ENCODE measurements at regions not wholly inside any gene's neighbourhood (a gene's known extent, or its start where the extent isn't known, plus 50 kb on each side); places are given as distances from the start of the nearest gene placed in this dataset.

GRCh38 chr6:163955096-163955495, 540.6 kb downstream of the QKI start:
- ATAC-seq, result no peak
- intact Hi-C loops (cut with DNase I, micrococcal nuclease), result loop anchor here (5.0 to 10.0 kb wide), 3 partner anchors 400 to 972 kb away; no protein-coding TSS in a partner anchor
- DNase-seq, result no peak
- Mint-ChIP-seq H3K4me1 (no peaks in the 10 kb centered on the region), H3K27ac (no peak overlapping the region), H3K27me3 (peaks cover 29% of the 10 kb centered on the region), H3K4me3 (no peak overlapping the region), H3K9me3 (ENCODE audit: low read depth) (no peaks in the 10 kb centered on the region), H3K36me3 (ENCODE audit: low read depth) (no peaks in the 10 kb centered on the region)
- ChIA-PET CTCF (interaction anchor here (0.7 to 1.3 kb wide), 3 partner anchors 13 to 771 kb away, joined by 3 read pairs; no protein-coding TSS in a partner anchor), POLR2A (no interaction called here)

- DNase-seq (no peak), ATAC-seq (no peak)
- CTCF ChIA-PET, result interaction anchor here (1.0 to 1.3 kb wide), 2 partner anchors 16 to 770 kb away, joined by 3 read pairs; no protein-coding TSS in a partner anchor
- H3K4me1 Mint-ChIP-seq, result no peaks in the 10 kb centered on the region
- H3K4me3 Mint-ChIP-seq, result no peak overlapping the region
- H3K9me3 Mint-ChIP-seq (ENCODE audit: low read depth), result no peaks in the 10 kb centered on the region
- peaks cover 29% of the 10 kb centered on the region for H3K27me3 Mint-ChIP-seq
- POLR2A ChIA-PET, result no interaction called here
- H3K27ac Mint-ChIP-seq, result no peak overlapping the region
- intact Hi-C loops (cut with DNase I, micrococcal nuclease), result loop anchor here (10.0 kb wide), 2 partner anchors 399 to 971 kb away; no protein-coding TSS in a partner anchor
- H3K36me3 Mint-ChIP-seq (ENCODE audit: low read depth), result no peaks in the 10 kb centered on the region
Observed at GRCh38 chr6:163954088-163954775, 539.7 kb downstream of the QKI start.

DNA sequence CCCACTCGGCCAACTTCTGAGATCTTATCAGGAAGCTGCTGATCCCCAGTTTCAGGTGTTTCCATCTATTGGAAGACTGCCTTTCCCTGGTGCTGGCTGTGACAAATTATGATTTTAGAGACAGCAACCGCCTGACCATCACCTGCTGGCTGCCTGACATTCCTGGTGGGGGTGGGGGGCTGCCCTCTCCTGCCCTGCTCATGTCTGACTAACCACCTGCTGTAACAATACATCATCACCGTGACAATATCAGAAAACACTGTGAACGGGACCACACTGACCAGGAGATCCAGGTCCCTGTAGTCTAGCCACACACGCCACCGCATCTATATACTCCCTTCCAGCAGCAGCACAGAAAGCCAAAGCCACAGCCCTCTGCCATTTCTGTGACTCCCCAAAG, 537.5 kb downstream of the QKI start:
- no peaks in the 10 kb centered on the region for H3K36me3 Mint-ChIP-seq (ENCODE audit: low read depth)
- H3K4me1 Mint-ChIP-seq, result no peaks in the 10 kb centered on the region
- POLR2A ChIA-PET, result no interaction called here

DNA sequence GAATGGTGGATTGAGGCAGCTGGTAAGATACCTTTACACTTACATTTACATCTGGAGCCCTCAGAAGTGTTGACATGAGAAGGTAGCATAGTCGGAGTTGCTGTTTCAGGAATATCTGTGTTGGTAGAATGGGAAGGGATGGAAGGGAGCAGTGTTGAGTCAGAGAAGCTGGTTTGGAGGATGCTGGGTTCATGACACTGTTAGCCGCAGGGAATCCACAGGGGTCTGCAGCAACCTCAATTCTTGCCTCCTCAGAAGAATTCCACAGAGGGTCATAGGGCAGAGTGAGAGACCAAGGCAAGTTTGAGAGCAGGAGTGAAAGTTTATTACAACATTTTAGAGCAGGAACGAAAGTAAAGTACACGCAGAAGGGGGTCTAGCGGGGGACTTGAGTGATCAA, 536.8 kb downstream of the QKI start:
- H3K9me3 Mint-ChIP-seq (ENCODE audit: low read depth), result no peaks in the 10 kb centered on the region
- no peaks in the 10 kb centered on the region for H3K36me3 Mint-ChIP-seq (ENCODE audit: low read depth)
- CTCF ChIA-PET, result no interaction called here
- DNase-seq, result no peak
- POLR2A ChIA-PET, result no interaction called here
- no peaks in the 10 kb centered on the region for H3K4me1 Mint-ChIP-seq
- ATAC-seq, result no peak
- no peak overlapping the region for H3K4me3 Mint-ChIP-seq
- intact Hi-C loops (cut with DNase I, micrococcal nuclease), result loop anchor here (10.0 kb wide), 2 partner anchors 397 to 973 kb away; no protein-coding TSS in a partner anchor
- H3K27ac Mint-ChIP-seq, result no peak overlapping the region
- H3K27me3 Mint-ChIP-seq, result peaks cover 31% of the 10 kb centered on the region

More for the DNA sequence above, 537.5 kb downstream of the QKI start:
- Mint-ChIP-seq H3K4me3 (no peak overlapping the region), H3K9me3 (ENCODE audit: low read depth) (no peaks in the 10 kb centered on the region), H3K27ac (no peak overlapping the region), H3K27me3 (peaks cover 33% of the 10 kb centered on the region)
- CTCF ChIA-PET, result no interaction called here
- intact Hi-C loops (cut with DNase I, micrococcal nuclease), result loop anchor here (10.0 kb wide), 2 partner anchors 397 to 973 kb away; no protein-coding TSS in a partner anchor
- no peak for ATAC-seq
- no peak for DNase-seq

GRCh38 chr6:163950159-163950558, 535.6 kb downstream of the QKI start:
- POLR2A ChIA-PET, result no interaction called here
- intact Hi-C loops (cut with DNase I, micrococcal nuclease), result loop anchor here (10.0 kb wide), 2 partner anchors 395 to 975 kb away; no protein-coding TSS in a partner anchor
- ATAC-seq, result no peak

GRCh38 chr6:163949431-163949830, 534.9 kb downstream of the QKI start:
- ATAC-seq, result no peak
- Mint-ChIP-seq H3K9me3 (ENCODE audit: low read depth) (no peaks in the 10 kb centered on the region), H3K27me3 (peaks cover 25% of the 10 kb centered on the region), H3K4me1 (no peaks in the 10 kb centered on the region), H3K36me3 (ENCODE audit: low read depth) (no peaks in the 10 kb centered on the region), H3K4me3 (no peak overlapping the region), H3K27ac (no peak overlapping the region)
- DNase-seq, result no peak
- ChIA-PET POLR2A (no interaction called here), CTCF (no interaction called here)
- intact Hi-C loops (cut with DNase I, micrococcal nuclease), result no loop called here

More at GRCh38 chr6:163950159-163950558, 535.6 kb downstream of the QKI start:
- Mint-ChIP-seq H3K4me1 (no peaks in the 10 kb centered on the region), H3K27me3 (peaks cover 26% of the 10 kb centered on the region), H3K4me3 (no peak overlapping the region), H3K27ac (no peak overlapping the region), H3K9me3 (ENCODE audit: low read depth) (no peaks in the 10 kb centered on the region), H3K36me3 (ENCODE audit: low read depth) (no peaks in the 10 kb centered on the region)
- CTCF ChIA-PET, result no interaction called here
- no peak for DNase-seq

DNA sequence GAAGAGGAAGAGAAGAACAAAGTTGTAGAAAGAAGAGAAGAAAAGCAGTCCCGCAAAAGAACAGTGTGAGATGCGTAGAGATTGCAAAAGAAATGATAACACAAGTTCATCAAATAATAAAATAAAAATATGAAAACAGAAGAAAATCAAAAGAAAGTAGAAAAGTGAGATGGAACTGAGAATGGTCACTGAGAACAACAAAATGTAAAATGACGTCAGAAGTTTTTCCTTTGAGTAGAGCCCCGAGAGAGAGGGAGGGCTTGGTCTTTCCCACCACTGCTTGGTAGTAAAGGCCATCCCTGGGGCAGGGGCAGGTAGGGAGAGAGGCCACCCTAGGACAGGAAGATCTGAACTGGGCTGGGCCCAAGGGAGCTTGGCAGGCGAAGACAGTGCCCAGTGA, 533.7 kb downstream of the QKI start:
- Mint-ChIP-seq H3K36me3 (ENCODE audit: low read depth) (no peaks in the 10 kb centered on the region), H3K4me3 (no peak overlapping the region), H3K4me1 (no peaks in the 10 kb centered on the region), H3K27ac (no peak overlapping the region), H3K27me3 (peaks cover 22% of the 10 kb centered on the region), H3K9me3 (ENCODE audit: low read depth) (no peaks in the 10 kb centered on the region)
- ChIA-PET POLR2A (no interaction called here), CTCF (interaction anchor here (0.7 kb wide), 1 partner anchor 186 kb away, joined by 3 read pairs; no protein-coding TSS in a partner anchor)
- no peak for DNase-seq
- intact Hi-C loops (cut with DNase I, micrococcal nuclease), result no loop called here
- no peak for ATAC-seq

- Mint-ChIP-seq H3K27me3 (peaks cover 27% of the 10 kb centered on the region), H3K4me3 (no peak overlapping the region), H3K4me1 (no peaks in the 10 kb centered on the region), H3K27ac (no peak overlapping the region), H3K36me3 (ENCODE audit: low read depth) (no peaks in the 10 kb centered on the region), H3K9me3 (ENCODE audit: low read depth) (no peaks in the 10 kb centered on the region)
- DNase-seq (no peak), ATAC-seq (no peak)
- intact Hi-C loops (cut with DNase I, micrococcal nuclease), result no loop called here
- ChIA-PET CTCF (no interaction called here), POLR2A (no interaction called here)
Observed at GRCh38 chr6:163947276-163947675, 532.8 kb downstream of the QKI start.

DNA sequence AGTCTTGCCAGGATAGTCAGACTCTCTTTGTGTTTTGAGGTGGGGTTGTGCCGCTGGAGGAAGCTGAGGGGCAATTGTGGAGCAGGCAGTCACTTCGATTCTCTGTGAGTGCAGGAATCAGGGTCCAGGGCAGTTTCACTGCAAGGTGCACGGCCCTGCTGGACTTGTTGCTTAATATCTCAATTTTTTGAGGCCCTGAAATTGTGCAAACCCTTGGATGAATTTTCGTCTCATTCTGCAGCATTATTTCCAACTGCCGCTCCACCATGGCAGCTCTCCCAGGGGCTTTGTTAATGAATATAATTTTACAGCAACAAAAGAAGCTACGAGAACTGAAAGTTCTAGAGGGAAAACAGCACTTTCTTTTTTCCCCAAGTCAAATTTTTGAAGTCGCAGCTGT, 531.9 kb downstream of the QKI start:
- Mint-ChIP-seq H3K27ac (no peak overlapping the region), H3K9me3 (ENCODE audit: low read depth) (no peaks in the 10 kb centered on the region), H3K36me3 (ENCODE audit: low read depth) (no peaks in the 10 kb centered on the region), H3K27me3 (peaks cover 28% of the 10 kb centered on the region), H3K4me1 (no peaks in the 10 kb centered on the region), H3K4me3 (no peak overlapping the region)
- intact Hi-C loops (cut with DNase I, micrococcal nuclease), result no loop called here
- ChIA-PET POLR2A (no interaction called here), CTCF (interaction anchor here (0.7 kb wide), 1 partner anchor 1240 kb away, joined by 3 read pairs; no protein-coding TSS in a partner anchor)
- ATAC-seq, result no peak
- DNase-seq, result no peak

DNA sequence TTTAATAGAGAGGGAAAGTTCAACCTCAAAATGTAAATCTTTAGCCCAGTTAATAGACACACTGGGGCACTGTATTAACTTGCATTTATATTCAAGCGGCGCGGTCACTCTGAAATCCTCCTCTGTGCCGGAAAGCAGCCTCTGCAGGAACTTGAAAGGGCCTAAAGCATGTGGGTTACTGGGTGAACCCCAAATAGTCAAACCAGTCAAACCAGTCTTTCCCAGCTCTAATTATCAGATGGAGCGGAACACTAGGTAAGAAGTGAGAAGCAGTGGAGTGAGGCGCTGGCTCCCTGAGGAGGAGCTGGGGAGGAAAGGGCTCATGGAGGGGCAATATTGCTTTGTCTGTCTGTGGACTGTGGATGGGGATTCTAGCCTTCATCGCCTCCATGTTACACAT, 531.3 kb downstream of the QKI start:
- DNase-seq, result no peak
- H3K36me3 Mint-ChIP-seq (ENCODE audit: low read depth), result no peaks in the 10 kb centered on the region
- no peaks in the 10 kb centered on the region for H3K9me3 Mint-ChIP-seq (ENCODE audit: low read depth)
- H3K4me1 Mint-ChIP-seq, result no peaks in the 10 kb centered on the region
- peaks cover 24% of the 10 kb centered on the region for H3K27me3 Mint-ChIP-seq
- POLR2A ChIA-PET, result no interaction called here
- intact Hi-C loops (cut with DNase I, micrococcal nuclease), result no loop called here
- CTCF ChIA-PET, result no interaction called here
- no peak overlapping the region for H3K27ac Mint-ChIP-seq
- no peak for ATAC-seq
- no peak overlapping the region for H3K4me3 Mint-ChIP-seq

DNA sequence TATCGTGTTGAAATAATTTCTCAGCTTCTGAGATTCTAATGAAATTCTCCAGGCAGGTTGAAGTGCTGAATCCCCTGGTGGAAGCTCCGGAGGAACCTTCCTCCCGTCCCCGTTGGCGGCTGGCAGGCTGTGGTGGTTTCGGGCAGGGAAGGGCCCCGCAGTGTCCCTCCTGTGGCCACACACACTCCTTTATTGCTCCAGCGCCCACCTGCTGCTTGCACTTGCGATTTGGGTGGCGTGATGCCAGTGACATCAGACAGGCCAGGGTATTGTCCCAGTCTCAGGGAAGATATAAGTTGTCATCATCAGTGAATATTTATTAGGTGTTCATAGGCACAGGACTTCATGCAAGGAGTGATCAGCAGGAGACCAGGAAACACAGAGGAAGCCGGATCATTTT, 530.4 kb downstream of the QKI start:
- ATAC-seq (no peak), DNase-seq (no peak)
- no peaks in the 10 kb centered on the region for H3K4me1 Mint-ChIP-seq
- no peaks in the 10 kb centered on the region for H3K36me3 Mint-ChIP-seq (ENCODE audit: low read depth)
- H3K27me3 Mint-ChIP-seq, result peaks cover 29% of the 10 kb centered on the region
- intact Hi-C loops (cut with DNase I, micrococcal nuclease), result no loop called here
- no peaks in the 10 kb centered on the region for H3K9me3 Mint-ChIP-seq (ENCODE audit: low read depth)
- POLR2A ChIA-PET, result no interaction called here
- H3K27ac Mint-ChIP-seq, result no peak overlapping the region
- H3K4me3 Mint-ChIP-seq, result no peak overlapping the region
- CTCF ChIA-PET, result no interaction called here

- H3K9me3 Mint-ChIP-seq (ENCODE audit: low read depth), result no peaks in the 10 kb centered on the region
- ATAC-seq, result no peak
- CTCF ChIA-PET, result interaction anchor here (0.6 kb wide), 1 partner anchor 627 kb away, joined by 3 read pairs; no protein-coding TSS in a partner anchor
Observed at GRCh38 chr6:163943607-163944385, 529.3 kb downstream of the QKI start.

More at GRCh38 chr6:163943607-163944385, 529.3 kb downstream of the QKI start:
- peaks cover 29% of the 10 kb centered on the region for H3K27me3 Mint-ChIP-seq
- no peaks in the 10 kb centered on the region for H3K4me1 Mint-ChIP-seq
- POLR2A ChIA-PET, result no interaction called here
- intact Hi-C loops (cut with DNase I, micrococcal nuclease), result no loop called here
- no peaks in the 10 kb centered on the region for H3K36me3 Mint-ChIP-seq (ENCODE audit: low read depth)
- H3K27ac Mint-ChIP-seq, result no peak overlapping the region
- H3K4me3 Mint-ChIP-seq, result no peak overlapping the region
- no peak for DNase-seq

Data from activated CD4-positive, alpha-beta T cell treated with anti-CD3 and anti-CD28 coated beads for 36 hours (primary cell).